ENCODE measurements at regions not wholly inside any gene's neighbourhood (a gene's known extent, or its start where the extent isn't known, plus 50 kb on each side); places are given as distances from the start of the nearest gene placed in this dataset.

DNA sequence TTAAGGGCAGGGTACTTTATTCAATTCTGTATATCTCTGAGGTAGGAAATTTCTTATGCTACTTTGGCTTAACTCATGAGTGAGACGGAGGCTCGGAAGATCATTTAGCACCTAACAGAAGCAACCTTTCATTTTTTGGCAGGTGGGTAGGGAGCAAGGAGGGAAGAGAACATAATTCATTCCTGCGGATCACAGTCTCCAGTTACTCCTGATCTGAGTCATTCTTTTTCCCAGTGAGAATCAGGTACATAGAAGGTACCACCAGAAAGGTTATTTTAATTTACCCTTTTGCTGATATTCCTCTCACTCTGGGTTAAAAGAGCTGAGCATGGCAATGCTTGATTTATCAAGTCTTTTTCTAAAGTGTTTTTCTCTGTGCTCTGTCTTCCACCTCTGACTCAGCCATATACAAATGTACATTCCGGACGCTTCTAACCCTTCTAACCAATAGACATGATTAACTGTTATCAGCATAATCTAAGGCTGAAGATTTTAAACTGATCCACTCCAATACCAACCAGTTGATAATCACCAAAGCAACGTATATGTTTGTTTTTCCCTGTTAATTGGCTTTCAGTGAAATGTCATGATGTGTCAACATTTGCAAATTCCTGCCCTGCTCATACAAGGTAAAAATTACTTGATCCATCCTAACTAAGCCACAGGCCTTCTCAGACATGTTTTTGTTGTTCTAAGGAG is 271.7 kb downstream of the DUSP10 start:
- Histone ChIP-seq H3K27ac (no peak overlapping the region), H3K9me3 (no peaks in the 10 kb centered on the region), H3K36me3 (no peaks in the 10 kb centered on the region), H3K4me1 (no peaks in the 10 kb centered on the region), H3K27me3 (no peaks in the 10 kb centered on the region), H3K4me3 (no peak overlapping the region)
- FAIRE-seq (no peak), DNase-seq (no peak), ATAC-seq (no peak)
- 43 to 47% methylated on average over 6 of the region's 6 CpGs for WGBS, 2 donors
- intact Hi-C loops (cut with DNase I), result no loop called here
- TF ChIP-seq, protein P1, sequence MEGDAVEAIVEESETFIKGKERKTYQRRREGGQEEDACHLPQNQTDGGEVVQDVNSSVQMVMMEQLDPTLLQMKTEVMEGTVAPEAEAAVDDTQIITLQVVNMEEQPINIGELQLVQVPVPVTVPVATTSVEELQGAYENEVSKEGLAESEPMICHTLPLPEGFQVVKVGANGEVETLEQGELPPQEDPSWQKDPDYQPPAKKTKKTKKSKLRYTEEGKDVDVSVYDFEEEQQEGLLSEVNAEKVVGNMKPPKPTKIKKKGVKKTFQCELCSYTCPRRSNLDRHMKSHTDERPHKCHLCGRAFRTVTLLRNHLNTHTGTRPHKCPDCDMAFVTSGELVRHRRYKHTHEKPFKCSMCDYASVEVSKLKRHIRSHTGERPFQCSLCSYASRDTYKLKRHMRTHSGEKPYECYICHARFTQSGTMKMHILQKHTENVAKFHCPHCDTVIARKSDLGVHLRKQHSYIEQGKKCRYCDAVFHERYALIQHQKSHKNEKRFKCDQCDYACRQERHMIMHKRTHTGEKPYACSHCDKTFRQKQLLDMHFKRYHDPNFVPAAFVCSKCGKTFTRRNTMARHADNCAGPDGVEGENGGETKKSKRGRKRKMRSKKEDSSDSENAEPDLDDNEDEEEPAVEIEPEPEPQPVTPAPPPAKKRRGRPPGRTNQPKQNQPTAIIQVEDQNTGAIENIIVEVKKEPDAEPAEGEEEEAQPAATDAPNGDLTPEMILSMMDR (IDR thresholded peaks at IDR 0.05), result no peak

DNA sequence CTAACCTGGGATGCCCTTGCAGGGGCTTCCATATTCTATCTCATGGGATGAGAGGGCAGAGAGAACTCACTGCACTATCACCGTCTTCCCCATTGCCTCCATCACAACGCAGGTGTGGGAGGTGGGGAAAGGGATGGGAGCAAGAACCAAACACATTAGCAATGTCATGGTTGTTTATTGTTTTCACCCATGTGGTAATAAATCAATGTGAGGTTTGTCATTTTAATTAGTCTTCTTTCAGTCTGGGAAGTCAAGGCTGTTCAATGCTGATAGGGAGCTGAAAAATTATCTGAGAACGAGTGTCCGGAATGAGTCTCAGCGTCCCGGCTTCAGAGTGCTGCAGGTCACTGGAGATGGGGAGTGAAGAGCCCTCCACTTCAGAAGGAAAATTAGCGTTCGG is 268.5 kb downstream of the DUSP10 start:
- TF ChIP-seq, protein P1 (IDR thresholded peaks at IDR 0.05), result no peak
- DNase-seq (no peak), FAIRE-seq (no peak), ATAC-seq (no peak)
- intact Hi-C loops (cut with DNase I), result no loop called here
- H3K36me3 ChIP-seq, result no peaks in the 10 kb centered on the region
- no peaks in the 10 kb centered on the region for H3K27me3 ChIP-seq
- WGBS, 2 donors, result 24 to 25% methylated on average over 8 of the region's 8 CpGs
- H3K9me3 ChIP-seq, result no peaks in the 10 kb centered on the region
- no peak overlapping the region for H3K27ac ChIP-seq
- H3K4me3 ChIP-seq, result no peak overlapping the region
- no peaks in the 10 kb centered on the region for H3K4me1 ChIP-seq

DNA sequence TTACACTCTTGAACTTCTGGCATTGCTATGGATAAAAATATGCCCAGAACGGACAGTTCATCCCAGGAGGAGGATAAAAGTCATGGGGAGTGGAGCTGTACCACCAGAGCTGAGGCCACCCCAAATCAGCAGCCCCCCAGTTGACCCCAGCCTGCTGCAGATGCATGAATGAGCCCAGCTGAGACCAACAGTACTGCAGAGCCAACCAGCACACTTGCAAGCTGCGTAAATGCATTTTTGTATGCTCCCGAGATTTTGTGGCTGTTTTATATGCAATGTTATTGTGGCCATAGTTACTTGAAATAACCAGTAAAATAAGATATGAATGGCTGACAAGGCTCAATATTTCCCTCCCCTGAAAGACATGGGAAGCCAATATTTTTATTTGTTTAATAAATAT is 264.6 kb downstream of the DUSP10 start:
- H3K36me3 ChIP-seq, result no peaks in the 10 kb centered on the region
- H3K4me1 ChIP-seq, result no peaks in the 10 kb centered on the region
- no peak for DNase-seq
- no peak overlapping the region for H3K27ac ChIP-seq
- TF ChIP-seq, protein P1 (IDR thresholded peaks at IDR 0.05), result no peak
- intact Hi-C loops (cut with DNase I), result no loop called here
- FAIRE-seq, result no peak
- no peaks in the 10 kb centered on the region for H3K9me3 ChIP-seq
- ATAC-seq, result no peak
- H3K27me3 ChIP-seq, result no peaks in the 10 kb centered on the region
- 61 to 68% methylated on average over 3 of the region's 3 CpGs for WGBS, 2 donors
- no peak overlapping the region for H3K4me3 ChIP-seq

DNA sequence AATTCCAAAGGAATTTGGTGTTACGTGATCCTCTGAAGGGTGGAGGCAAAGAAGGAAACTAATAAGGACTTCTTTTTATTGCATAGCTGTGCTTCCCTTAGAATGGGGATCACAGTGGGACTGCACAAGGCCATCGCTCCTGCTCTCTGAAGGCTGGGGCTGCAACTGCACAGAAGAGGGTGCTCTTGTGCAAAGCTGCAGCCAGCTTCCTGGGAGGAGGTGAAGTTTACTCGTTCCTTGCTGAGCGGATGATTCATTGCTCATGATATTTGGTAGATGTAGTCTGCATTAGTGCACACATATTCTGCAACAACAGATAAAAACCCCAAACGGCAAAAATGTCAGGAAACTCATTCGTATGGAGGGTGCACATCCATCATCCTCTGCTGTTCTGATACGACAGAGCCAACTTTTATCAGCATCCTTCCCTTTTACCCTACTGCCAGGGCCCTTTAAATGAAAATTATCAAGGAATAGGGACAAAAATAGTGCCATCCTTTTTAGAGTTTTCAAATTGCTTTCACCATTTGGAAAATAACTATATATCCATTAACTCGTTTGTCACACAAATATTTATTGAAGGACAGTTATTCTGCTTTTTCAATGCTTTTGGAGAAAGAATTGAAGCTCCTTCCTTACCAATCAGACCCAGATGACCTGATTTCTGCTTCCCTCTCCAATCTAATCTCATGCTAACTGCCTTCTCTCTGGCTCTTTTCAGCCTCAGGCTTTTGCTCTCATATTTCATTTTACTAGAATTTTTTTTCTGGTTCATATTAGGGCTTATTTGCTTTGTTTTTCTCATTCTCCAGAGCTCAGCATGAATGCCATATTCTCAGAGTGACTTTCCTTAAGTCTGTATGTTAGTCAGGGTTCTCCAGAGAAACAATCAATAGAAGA is 263.6 kb downstream of the DUSP10 start:
- DNase-seq, result peak; percentile 14 to 61 (median 24)
- FAIRE-seq, result no peak
- Histone ChIP-seq H3K36me3 (no peaks in the 10 kb centered on the region), H3K27ac (no peak overlapping the region), H3K4me1 (no peaks in the 10 kb centered on the region), H3K9me3 (no peaks in the 10 kb centered on the region), H3K4me3 (no peak overlapping the region), H3K27me3 (no peaks in the 10 kb centered on the region)
- peak; percentile 50 to 93 (median 86) for ATAC-seq
- intact Hi-C loops (cut with DNase I), result no loop called here
- TF ChIP-seq, protein P1 (IDR thresholded peaks at IDR 0.05), result peak in 1 of 4 donors; percentile 24
- 21% methylated on average over 8 of the region's 8 CpGs for WGBS, 2 donors
